Naive thymus-derived CD4-positive, alpha-beta T cell (primary cell): ENCODE measurements at regions not wholly inside any gene's neighbourhood (a gene's known extent, or its start where the extent isn't known, plus 50 kb on each side); places are given as distances from the start of the nearest gene placed in this dataset.
"Not testable (repeated sequence)": the region's sequence is repeated elsewhere in the genome, so short reads cannot be mapped to it uniquely, and the experiment has no call there.

ENCODE experiments used
- ATAC-seq: fragments of 150-1000 bp; cut with Tn5 transposase; 2 replicates; pipeline ENCODE4 v1.10.0; 2021; ENCODE audit warnings: mild to moderate bottlenecking, moderate library complexity
- CTCF ChIA-PET: fragments of 350-600 bp; sonication (Branson Sonifier 250); formaldehyde crosslinking; loops from one replicate; lab custom pipeline; 2021; ENCODE audit warnings: antibody characterized with exemption; lab: Charles Lee
- POLR2A ChIA-PET: fragments of 350-600 bp; sonication (Branson Sonifier 250); formaldehyde crosslinking; loops from one replicate; lab custom pipeline; 2021; ENCODE audit warnings: antibody characterized with exemption, inconsistent platforms; lab: Charles Lee
- DNase-seq, 9 donors: peaks; one replicate each; pipeline versions ENCODE4 v3.0.0 to v3.0.0-alpha.2; 2020 to 2022; ENCODE audit warnings: mixed read lengths in 1 of 9
- H3K27ac ChIP-seq: one replicate; pipeline ENCODE4 v1.7.0; 2013; ENCODE audit warnings: mild to moderate bottlenecking, low read depth, low read length, moderate library complexity
- H3K27me3 ChIP-seq, 2 donors: one replicate each; pipeline ENCODE4 v1.7.0; 2013; ENCODE audit warnings: low read length in 2 of 2, mild to moderate bottlenecking in 2 of 2, moderate library complexity in 2 of 2; ENCODE audit not compliant: control insufficient read depth in 2 of 2, insufficient read depth in 2 of 2
- H3K36me3 ChIP-seq, 3 experiments: 1 replicate in 2 of 3; 2 replicates in 1 of 3; pipeline ENCODE4 v1.7.0; 2013; ENCODE audit warnings: low read length in 3 of 3, mild to moderate bottlenecking in 3 of 3, moderate library complexity in 1 of 3; ENCODE audit not compliant: insufficient read depth in 3 of 3, control insufficient read depth in 2 of 3
- H3K4me1 ChIP-seq, 2 donors: one replicate each; pipeline ENCODE4 v1.7.0; 2013; ENCODE audit warnings: low read length in 2 of 2, mild to moderate bottlenecking in 2 of 2, moderate library complexity in 1 of 2; ENCODE audit not compliant: control insufficient read depth in 2 of 2, insufficient read depth in 2 of 2
- H3K4me3 ChIP-seq: 2 replicates; pipeline ENCODE4 v1.7.0; 2013; ENCODE audit warnings: mild to moderate bottlenecking, low read length
- H3K9me3 ChIP-seq, 3 experiments: 1 replicate in 2 of 3; 2 replicates in 1 of 3; pipeline ENCODE4 v1.7.0; 2013; ENCODE audit warnings: low read length in 3 of 3; ENCODE audit not compliant: control insufficient read depth in 2 of 3
- H3K27ac Mint-ChIP-seq, 9 donors: one replicate each; pipeline ENCODE4 v1.8.0; 2020 to 2022; ENCODE audit warnings: mixed read lengths in 9 of 9, mild to moderate bottlenecking in 8 of 9, moderate library complexity in 5 of 9, inconsistent platforms in 2 of 9
- H3K27me3 Mint-ChIP-seq, 5 donors: one replicate each; pipeline ENCODE4 v1.8.0; 2021 to 2022; ENCODE audit warnings: mixed read lengths in 5 of 5, mild to moderate bottlenecking in 1 of 5
- H3K36me3 Mint-ChIP-seq, 5 donors: one replicate each; pipeline ENCODE4 v1.8.0; 2020 to 2022; ENCODE audit warnings: mixed read lengths in 5 of 5, mild to moderate bottlenecking in 3 of 5, inconsistent platforms in 1 of 5
- H3K4me1 Mint-ChIP-seq, 7 donors: one replicate each; pipeline ENCODE4 v1.8.0; 2020 to 2022; ENCODE audit warnings: mixed read lengths in 7 of 7, mild to moderate bottlenecking in 3 of 7, inconsistent platforms in 1 of 7
- H3K4me3 Mint-ChIP-seq, 10 donors: one replicate each; pipeline ENCODE4 v1.8.0; 2020 to 2022; ENCODE audit warnings: mild to moderate bottlenecking in 10 of 10, mixed read lengths in 10 of 10, moderate library complexity in 6 of 10, inconsistent platforms in 2 of 10
- H3K9me3 Mint-ChIP-seq, 11 donors: one replicate each; pipeline ENCODE4 v1.8.0; 2020 to 2022; ENCODE audit warnings: mixed read lengths in 11 of 11, mild to moderate bottlenecking in 4 of 11, inconsistent platforms in 1 of 11, moderate library complexity in 1 of 11
- intact Hi-C, 2 donors: fragments of 100-400 bp; cut with micrococcal nuclease; formaldehyde crosslinking; loops; one replicate each; pipeline ENCODE4 v1.15.1; 2023

DNA sequence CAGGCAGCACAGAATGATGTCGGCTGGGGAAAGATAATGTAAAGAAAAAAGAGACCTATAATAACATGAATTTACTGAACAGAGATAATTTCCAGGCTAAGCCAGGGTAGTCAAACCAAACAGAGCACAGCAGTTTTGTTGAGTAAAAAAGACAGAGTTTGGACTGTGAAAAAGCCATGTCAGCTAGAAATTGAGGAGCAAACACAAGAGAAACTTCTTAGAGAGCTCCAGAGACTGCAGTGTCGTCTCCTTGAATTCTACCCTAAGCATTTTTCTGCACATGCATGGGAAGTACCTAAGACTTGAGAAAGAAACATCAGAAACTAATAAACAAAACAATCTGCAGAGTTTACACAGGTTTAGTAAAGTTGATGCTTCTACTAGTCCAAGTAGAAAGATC, 1098.8 kb upstream of the CDH8 start:
- Mint-ChIP-seq H3K9me3 (peaks cover 0 to 27% (median 14%) of the 10 kb centered on the region in 11 donors), H3K27ac (no peak overlapping the region), H3K36me3 (no peaks in the 10 kb centered on the region), H3K4me3 (no peak overlapping the region), H3K4me1 (peaks cover 0 to 2% (median 0%) of the 10 kb centered on the region in 7 donors), H3K27me3 (no peaks in the 10 kb centered on the region)
- DNase-seq (no peak), ATAC-seq (no peak)
- intact Hi-C loops: loop anchor here in 1 of 2 donors (10.0 kb wide), 1 partner anchor 60 kb away; no protein-coding TSS in a partner anchor
- H3K9me3 ChIP-seq: no peaks in the 10 kb centered on the region
- ChIA-PET CTCF (no interaction called here), POLR2A (no interaction called here)
- H3K27me3 ChIP-seq: no peaks in the 10 kb centered on the region
- no peak overlapping the region for H3K27ac ChIP-seq
- H3K4me1 ChIP-seq: no peaks in the 10 kb centered on the region
- H3K36me3 ChIP-seq: no peaks in the 10 kb centered on the region
- H3K4me3 ChIP-seq: no peak overlapping the region

DNA sequence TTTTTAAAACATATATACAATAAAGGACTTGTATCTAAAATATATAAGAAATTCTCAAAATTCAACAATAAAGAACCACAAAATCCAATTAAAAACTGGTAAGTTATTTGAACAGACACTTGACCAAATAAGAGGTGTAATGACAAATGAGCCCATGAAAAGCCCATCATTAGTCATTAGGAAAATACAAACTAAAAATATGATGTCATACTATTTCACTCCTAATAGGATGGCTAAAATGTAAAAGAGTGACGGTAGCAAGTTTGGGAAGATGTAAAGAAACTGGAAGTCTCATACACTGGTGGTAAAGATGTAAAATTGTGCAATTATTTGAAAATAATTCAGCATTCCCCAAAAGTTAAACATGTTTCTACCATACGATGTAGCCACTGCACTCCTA, 1095.3 kb upstream of the CDH8 start:
- Histone ChIP-seq H3K9me3 (no peaks in the 10 kb centered on the region), H3K4me3 (no peak overlapping the region), H3K36me3 (no peaks in the 10 kb centered on the region), H3K4me1 (no peaks in the 10 kb centered on the region), H3K27me3 (no peaks in the 10 kb centered on the region), H3K27ac (no peak overlapping the region)
- Mint-ChIP-seq H3K27ac (no peak overlapping the region), H3K4me3 (no peak overlapping the region), H3K27me3 (no peaks in the 10 kb centered on the region), H3K9me3 (peaks cover 3 to 39% (median 17%) of the 10 kb centered on the region in 11 donors), H3K36me3 (no peaks in the 10 kb centered on the region), H3K4me1 (peaks cover 0 to 2% (median 0%) of the 10 kb centered on the region in 7 donors)
- POLR2A ChIA-PET: no interaction called here
- ATAC-seq (no peak), DNase-seq (no peak)
- CTCF ChIA-PET: no interaction called here
- intact Hi-C loops: loop anchor here in 1 of 2 donors (10.0 kb wide), 1 partner anchor 57 kb away; no protein-coding TSS in a partner anchor

DNA sequence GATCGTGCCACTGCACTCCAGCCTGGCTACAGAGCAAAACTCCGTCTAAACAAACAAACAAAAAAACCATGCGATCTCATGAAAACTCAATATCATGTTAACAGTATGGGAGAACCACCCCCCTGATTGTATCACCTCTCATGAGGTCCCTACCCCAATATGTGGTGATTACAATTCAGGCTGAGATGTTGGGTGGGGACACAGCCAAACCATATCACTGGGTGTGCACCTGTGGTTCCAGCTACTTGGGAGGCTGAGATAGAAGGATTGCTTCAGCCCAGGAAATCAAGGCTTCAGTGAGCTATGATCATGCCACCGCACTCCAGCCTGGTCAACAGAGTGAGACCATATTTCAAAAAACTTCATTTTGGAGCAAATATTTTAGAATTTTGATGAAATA, 1094.7 kb upstream of the CDH8 start:
- ChIA-PET POLR2A (no interaction called here), CTCF (no interaction called here)
- no peak overlapping the region for H3K27ac Mint-ChIP-seq
- no peaks in the 10 kb centered on the region for H3K4me1 ChIP-seq
- no peak for DNase-seq
- no peak for ATAC-seq
- H3K36me3 ChIP-seq: no peaks in the 10 kb centered on the region
- H3K9me3 ChIP-seq: no peaks in the 10 kb centered on the region
- H3K36me3 Mint-ChIP-seq: no peaks in the 10 kb centered on the region
- no peaks in the 10 kb centered on the region for H3K27me3 Mint-ChIP-seq
- H3K4me3 Mint-ChIP-seq: no peak overlapping the region
- no peaks in the 10 kb centered on the region for H3K27me3 ChIP-seq
- H3K4me1 Mint-ChIP-seq: peaks cover 0 to 3% (median 0%) of the 10 kb centered on the region in 7 donors
- H3K4me3 ChIP-seq: no peak overlapping the region
- intact Hi-C loops: loop anchor here in 1 of 2 donors (10.0 kb wide), 1 partner anchor 56 kb away; no protein-coding TSS in a partner anchor
- no peak overlapping the region for H3K27ac ChIP-seq
- H3K9me3 Mint-ChIP-seq: peaks cover 4 to 41% (median 19%) of the 10 kb centered on the region in 11 donors

DNA sequence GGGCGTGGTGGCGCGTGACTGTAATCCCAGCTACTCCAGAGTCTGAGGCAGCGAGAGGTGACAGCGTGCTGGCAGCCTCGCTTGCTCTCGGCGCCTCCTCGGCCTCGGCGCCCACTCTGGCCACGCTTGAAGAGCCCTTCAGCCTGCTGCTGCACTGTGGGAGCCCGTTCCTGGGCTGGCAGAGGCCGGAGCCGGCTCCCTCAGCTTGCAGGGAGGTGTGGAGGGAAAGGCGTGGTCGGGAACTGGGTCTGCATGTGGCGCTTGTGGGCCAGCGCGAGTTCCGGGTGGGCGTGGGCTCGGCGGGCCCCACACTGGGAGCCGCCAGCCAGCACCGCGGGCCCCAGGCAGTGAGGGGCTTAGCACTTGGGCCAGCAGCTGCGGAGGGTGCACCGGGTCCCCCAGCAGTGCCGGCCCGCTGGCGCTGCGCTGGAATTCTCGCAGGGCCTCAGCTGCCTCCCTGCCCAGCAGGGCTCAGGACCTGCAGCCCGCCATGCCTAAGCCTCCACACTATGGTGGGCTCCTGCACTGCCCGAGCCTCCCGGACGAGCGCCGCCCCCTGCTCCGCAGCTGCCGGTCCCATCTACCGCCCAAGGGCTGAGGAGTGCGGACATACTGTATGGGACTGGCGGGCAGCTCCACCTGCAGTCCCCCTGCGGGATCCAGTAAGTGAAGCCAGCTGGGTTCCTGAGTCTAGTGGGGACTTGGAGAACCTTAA, 1093.3 kb upstream of the CDH8 start:
- CTCF ChIA-PET: no interaction called here
- H3K4me3 ChIP-seq: no peak overlapping the region
- POLR2A ChIA-PET: no interaction called here
- no peaks in the 10 kb centered on the region for H3K9me3 ChIP-seq
- H3K27ac ChIP-seq: no peak overlapping the region
- Mint-ChIP-seq H3K27me3 (no peaks in the 10 kb centered on the region), H3K36me3 (no peaks in the 10 kb centered on the region), H3K4me1 (peaks cover 0 to 1% (median 0%) of the 10 kb centered on the region in 7 donors), H3K9me3 (peaks cover 3 to 35% (median 16%) of the 10 kb centered on the region in 11 donors), H3K4me3 (no peak overlapping the region), H3K27ac (no peak overlapping the region)
- H3K4me1 ChIP-seq: no peaks in the 10 kb centered on the region
- H3K27me3 ChIP-seq: no peaks in the 10 kb centered on the region
- no peak for ATAC-seq
- intact Hi-C loops: loop anchor here in 1 of 2 donors (10.0 kb wide), 1 partner anchor 55 kb away; no protein-coding TSS in a partner anchor
- no peaks in the 10 kb centered on the region for H3K36me3 ChIP-seq
- no peak for DNase-seq

DNA sequence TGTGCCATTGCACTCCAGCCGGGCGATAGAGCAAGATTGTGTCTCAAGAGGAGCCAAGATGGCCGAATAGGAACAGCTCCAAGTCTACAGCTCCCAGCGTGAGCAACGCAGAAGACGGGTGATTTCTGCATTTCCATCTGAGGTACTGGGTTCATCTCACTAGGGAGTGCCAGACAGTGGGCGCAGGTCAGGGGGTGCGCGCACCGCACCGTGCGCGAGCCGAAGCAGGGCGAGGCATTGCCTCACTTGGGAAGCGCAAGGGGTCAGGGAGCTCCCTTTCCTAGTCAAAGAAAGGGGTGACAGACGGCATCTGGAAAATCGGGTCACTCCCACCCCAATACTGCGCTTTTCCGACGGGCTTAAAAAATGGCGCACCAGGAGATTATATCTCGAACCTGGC, 1083.7 kb upstream of the CDH8 start:
- H3K36me3 ChIP-seq, H3K27me3 Mint-ChIP-seq, H3K27ac Mint-ChIP-seq, POLR2A ChIA-PET, H3K36me3 Mint-ChIP-seq, H3K9me3 ChIP-seq, H3K27ac ChIP-seq, intact Hi-C loops, H3K4me3 Mint-ChIP-seq, H3K4me3 ChIP-seq, DNase-seq, H3K4me1 Mint-ChIP-seq, H3K27me3 ChIP-seq, CTCF ChIA-PET, ATAC-seq, H3K4me1 ChIP-seq: not testable (repeated sequence)
- H3K9me3 Mint-ChIP-seq: peaks cover 0 to 23% (median 15%) of the 10 kb centered on the region in 11 donors

DNA sequence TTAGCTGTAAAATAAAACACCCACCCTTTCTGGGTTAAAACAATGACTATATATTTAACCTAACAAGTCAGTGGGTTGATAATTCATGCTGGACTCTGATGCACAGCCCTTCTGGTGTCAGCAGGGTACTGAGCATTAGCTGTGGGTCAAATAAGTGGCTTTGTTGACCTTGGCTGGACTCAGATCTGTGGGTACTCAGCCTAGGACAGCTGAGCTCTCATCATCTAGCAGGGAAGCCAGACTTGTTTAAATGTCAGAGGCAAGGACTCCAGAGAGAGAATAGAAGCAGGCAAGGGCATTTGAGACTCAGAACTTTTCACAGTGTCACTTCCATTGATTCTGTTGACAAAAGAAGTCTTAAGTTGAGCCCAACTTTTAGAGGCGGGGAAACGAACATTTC, 1063.8 kb upstream of the CDH8 start:
- no peaks in the 10 kb centered on the region for H3K27me3 ChIP-seq
- no peaks in the 10 kb centered on the region for H3K9me3 ChIP-seq
- H3K4me1 ChIP-seq: no peaks in the 10 kb centered on the region
- Mint-ChIP-seq H3K27ac (no peak overlapping the region), H3K4me1 (no peaks in the 10 kb centered on the region), H3K4me3 (no peak overlapping the region), H3K27me3 (no peaks in the 10 kb centered on the region), H3K36me3 (no peaks in the 10 kb centered on the region), H3K9me3 (peaks cover 0 to 31% (median 14%) of the 10 kb centered on the region in 11 donors)
- no peak overlapping the region for H3K27ac ChIP-seq
- no peaks in the 10 kb centered on the region for H3K36me3 ChIP-seq
- no peak overlapping the region for H3K4me3 ChIP-seq
- intact Hi-C loops: no loop called here
- DNase-seq (no peak), ATAC-seq (no peak)
- CTCF ChIA-PET: no interaction called here
- POLR2A ChIA-PET: no interaction called here

DNA sequence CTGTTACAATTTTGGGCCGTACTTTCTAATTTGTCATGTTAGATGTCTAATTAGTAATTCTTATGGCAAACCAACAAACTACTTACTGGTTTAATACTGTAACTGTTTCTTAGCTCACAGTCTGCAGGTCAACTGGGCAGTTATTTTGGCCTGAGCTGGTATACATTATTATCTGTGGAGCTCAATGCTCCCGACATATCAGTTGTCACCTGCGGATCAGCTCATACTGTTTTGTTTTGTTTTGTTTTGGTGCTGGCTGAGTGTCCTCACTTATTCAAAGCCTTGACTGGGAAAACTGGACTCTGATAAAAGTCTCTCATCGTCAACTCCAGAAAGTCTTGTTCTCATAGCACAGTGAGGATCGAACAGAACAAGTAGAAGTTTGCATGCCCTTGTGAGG, 1060.6 kb upstream of the CDH8 start:
- DNase-seq (no peak), ATAC-seq (no peak)
- Histone ChIP-seq H3K27me3 (no peaks in the 10 kb centered on the region), H3K4me3 (no peak overlapping the region), H3K27ac (no peak overlapping the region), H3K4me1 (no peaks in the 10 kb centered on the region), H3K9me3 (no peaks in the 10 kb centered on the region), H3K36me3 (no peaks in the 10 kb centered on the region)
- CTCF ChIA-PET: no interaction called here
- Mint-ChIP-seq H3K27me3 (no peaks in the 10 kb centered on the region), H3K4me3 (no peak overlapping the region), H3K27ac (no peak overlapping the region), H3K36me3 (no peaks in the 10 kb centered on the region), H3K9me3 (peaks cover 0 to 33% (median 7%) of the 10 kb centered on the region in 11 donors), H3K4me1 (no peaks in the 10 kb centered on the region)
- intact Hi-C loops: loop anchor here in 1 of 2 donors (10.0 kb wide), 1 partner anchor 62 kb away; no protein-coding TSS in a partner anchor
- POLR2A ChIA-PET: no interaction called here
